ENCODE measurements at regions not wholly inside any gene's neighbourhood (a gene's known extent, or its start where the extent isn't known, plus 50 kb on each side); places are given as distances from the start of the nearest gene placed in this dataset.

- DNase-seq: no peak
- Histone ChIP-seq H3K4me3 (ENCODE audit: low read depth, low read length) (no peak overlapping the region), H3K36me3 (replicated peaks) (no peaks in the 10 kb centered on the region), H3K27me3 (replicated peaks) (no peaks in the 10 kb centered on the region), H3K27ac (no peak overlapping the region)
- no peak for TF ChIP-seq CTCF (IDR thresholded peaks at IDR 0.05; ENCODE audit: low read depth, low read length, missing control alignments)
- in situ Hi-C loops (cut with HindIII; ENCODE audit: low pct_ligation_motif_present, low sequenced_read_pairs): no loop called here
These were observed 144.6 kb upstream of the SGCD start for GRCh38 chr5:156182174-156182967.

- H3K36me3 ChIP-seq (replicated peaks): no peaks in the 10 kb centered on the region
- no peak overlapping the region for H3K4me3 ChIP-seq (ENCODE audit: low read depth, low read length)
- TF ChIP-seq CTCF (IDR thresholded peaks at IDR 0.05; ENCODE audit: low read depth, low read length, missing control alignments): no peak
- DNase-seq: no peak
- no peak overlapping the region for H3K27ac ChIP-seq
- in situ Hi-C loops (cut with HindIII; ENCODE audit: low pct_ligation_motif_present, low sequenced_read_pairs): no loop called here
- no peaks in the 10 kb centered on the region for H3K27me3 ChIP-seq (replicated peaks)
These were observed 140.2 kb upstream of the SGCD start for GRCh38 chr5:156186760-156187159.

- in situ Hi-C loops (cut with HindIII; ENCODE audit: low pct_ligation_motif_present, low sequenced_read_pairs): no loop called here
- Histone ChIP-seq H3K4me3 (ENCODE audit: low read depth, low read length) (no peak overlapping the region), H3K27ac (no peak overlapping the region), H3K36me3 (replicated peaks) (no peaks in the 10 kb centered on the region), H3K27me3 (replicated peaks) (no peaks in the 10 kb centered on the region)
- DNase-seq: no peak
- no peak for TF ChIP-seq CTCF (IDR thresholded peaks at IDR 0.05; ENCODE audit: low read depth, low read length, missing control alignments)
These were observed 138.9 kb upstream of the SGCD start for GRCh38 chr5:156188016-156188415.

- H3K36me3 ChIP-seq (replicated peaks): no peaks in the 10 kb centered on the region
- no peak for DNase-seq
- H3K27ac ChIP-seq: no peak overlapping the region
- TF ChIP-seq CTCF (IDR thresholded peaks at IDR 0.05; ENCODE audit: low read depth, low read length, missing control alignments): no peak
- no peaks in the 10 kb centered on the region for H3K27me3 ChIP-seq (replicated peaks)
- in situ Hi-C loops (cut with HindIII; ENCODE audit: low pct_ligation_motif_present, low sequenced_read_pairs): no loop called here
- no peak overlapping the region for H3K4me3 ChIP-seq (ENCODE audit: low read depth, low read length)
These were observed 137.3 kb upstream of the SGCD start for GRCh38 chr5:156189628-156190027.

GRCh38 chr5:156191547-156191946 is 135.4 kb upstream of the SGCD start:
- no peak overlapping the region for H3K27ac ChIP-seq
- H3K27me3 ChIP-seq (replicated peaks): no peaks in the 10 kb centered on the region
- in situ Hi-C loops (cut with HindIII; ENCODE audit: low pct_ligation_motif_present, low sequenced_read_pairs): no loop called here
- H3K4me3 ChIP-seq (ENCODE audit: low read depth, low read length): no peak overlapping the region
- TF ChIP-seq CTCF (IDR thresholded peaks at IDR 0.05; ENCODE audit: low read depth, low read length, missing control alignments): no peak
- no peaks in the 10 kb centered on the region for H3K36me3 ChIP-seq (replicated peaks)
- DNase-seq: no peak
